NOMO-1 treated with dmso at 0.1 percent for 144 hours (cell line): ENCODE measurements at regions not wholly inside any gene's neighbourhood (a gene's known extent, or its start where the extent isn't known, plus 50 kb on each side); places are given as distances from the start of the nearest gene placed in this dataset.

ENCODE experiments used
- DNase-seq: peaks from one replicate; lab custom pipeline; 2025; ENCODE audit not compliant: unreplicated experiment; lab: John Stamatoyannopoulos, UW

- DNase-seq: no peak
Measured at GRCh38 chr1:30488324-30488913, 235.0 kb downstream of the MATN1 start.

- no peak for DNase-seq
Measured at GRCh38 chr1:30487042-30487441, 236.3 kb downstream of the MATN1 start.

GRCh38 chr1:30485072-30485471 is 238.3 kb downstream of the MATN1 start:
- DNase-seq: no peak

- DNase-seq: no peak
Measured at GRCh38 chr1:30484668-30485067, 238.7 kb downstream of the MATN1 start.

GRCh38 chr1:30479575-30479974 is 243.8 kb downstream of the MATN1 start:
- no peak for DNase-seq

GRCh38 chr1:30478799-30479563 is 244.4 kb downstream of the MATN1 start:
- DNase-seq: no peak

GRCh38 chr1:30478283-30478682 is 245.1 kb downstream of the MATN1 start:
- no peak for DNase-seq

- no peak for DNase-seq
Measured at GRCh38 chr1:30477588-30477987, 245.8 kb downstream of the MATN1 start.

GRCh38 chr1:30476911-30477459 is 246.4 kb downstream of the MATN1 start:
- no peak for DNase-seq

GRCh38 chr1:30476476-30476875 is 246.9 kb downstream of the MATN1 start:
- no peak for DNase-seq

GRCh38 chr1:30475966-30476365 is 247.4 kb downstream of the MATN1 start:
- no peak for DNase-seq

- DNase-seq: no peak
Measured at GRCh38 chr1:30475201-30475600, 248.2 kb downstream of the MATN1 start.

- no peak for DNase-seq
Measured at GRCh38 chr1:30474818-30475200, 248.6 kb downstream of the MATN1 start.

GRCh38 chr1:30473922-30474817 is 249.2 kb downstream of the MATN1 start:
- DNase-seq: no peak

- DNase-seq: no peak
Measured at GRCh38 chr1:30472526-30472925, 250.9 kb downstream of the MATN1 start.

GRCh38 chr1:30472009-30472408 is 251.4 kb downstream of the MATN1 start:
- DNase-seq: no peak

GRCh38 chr1:30471307-30471706 is 252.1 kb downstream of the MATN1 start:
- DNase-seq: no peak

- no peak for DNase-seq
Measured at GRCh38 chr1:30469426-30469825, 254.0 kb downstream of the MATN1 start.

- no peak for DNase-seq
Measured at GRCh38 chr1:30467101-30467500, 256.3 kb downstream of the MATN1 start.

GRCh38 chr1:30466610-30467009 is 256.8 kb downstream of the MATN1 start:
- no peak for DNase-seq

GRCh38 chr1:30466026-30466425 is 257.4 kb downstream of the MATN1 start:
- no peak for DNase-seq

- no peak for DNase-seq
Measured at GRCh38 chr1:30465096-30465495, 258.3 kb downstream of the MATN1 start.
